ENCODE measurements at regions not wholly inside any gene's neighbourhood (a gene's known extent, or its start where the extent isn't known, plus 50 kb on each side); places are given as distances from the start of the nearest gene placed in this dataset.

GRCh38 chr3:98979296-98979695 is 77.8 kb upstream of the DCBLD2 start:
- TF ChIP-seq, protein P1, sequence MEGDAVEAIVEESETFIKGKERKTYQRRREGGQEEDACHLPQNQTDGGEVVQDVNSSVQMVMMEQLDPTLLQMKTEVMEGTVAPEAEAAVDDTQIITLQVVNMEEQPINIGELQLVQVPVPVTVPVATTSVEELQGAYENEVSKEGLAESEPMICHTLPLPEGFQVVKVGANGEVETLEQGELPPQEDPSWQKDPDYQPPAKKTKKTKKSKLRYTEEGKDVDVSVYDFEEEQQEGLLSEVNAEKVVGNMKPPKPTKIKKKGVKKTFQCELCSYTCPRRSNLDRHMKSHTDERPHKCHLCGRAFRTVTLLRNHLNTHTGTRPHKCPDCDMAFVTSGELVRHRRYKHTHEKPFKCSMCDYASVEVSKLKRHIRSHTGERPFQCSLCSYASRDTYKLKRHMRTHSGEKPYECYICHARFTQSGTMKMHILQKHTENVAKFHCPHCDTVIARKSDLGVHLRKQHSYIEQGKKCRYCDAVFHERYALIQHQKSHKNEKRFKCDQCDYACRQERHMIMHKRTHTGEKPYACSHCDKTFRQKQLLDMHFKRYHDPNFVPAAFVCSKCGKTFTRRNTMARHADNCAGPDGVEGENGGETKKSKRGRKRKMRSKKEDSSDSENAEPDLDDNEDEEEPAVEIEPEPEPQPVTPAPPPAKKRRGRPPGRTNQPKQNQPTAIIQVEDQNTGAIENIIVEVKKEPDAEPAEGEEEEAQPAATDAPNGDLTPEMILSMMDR (IDR thresholded peaks at IDR 0.05): no peak
- no peak for TF ChIP-seq POLR2A (IDR thresholded peaks at IDR 0.05)
